ENCODE measurements at regions not wholly inside any gene's neighbourhood (a gene's known extent, or its start where the extent isn't known, plus 50 kb on each side); places are given as distances from the start of the nearest gene placed in this dataset.
A peak's percentile ranks its signal among the peaks of the same experiment; 100 is the strongest.

DNA sequence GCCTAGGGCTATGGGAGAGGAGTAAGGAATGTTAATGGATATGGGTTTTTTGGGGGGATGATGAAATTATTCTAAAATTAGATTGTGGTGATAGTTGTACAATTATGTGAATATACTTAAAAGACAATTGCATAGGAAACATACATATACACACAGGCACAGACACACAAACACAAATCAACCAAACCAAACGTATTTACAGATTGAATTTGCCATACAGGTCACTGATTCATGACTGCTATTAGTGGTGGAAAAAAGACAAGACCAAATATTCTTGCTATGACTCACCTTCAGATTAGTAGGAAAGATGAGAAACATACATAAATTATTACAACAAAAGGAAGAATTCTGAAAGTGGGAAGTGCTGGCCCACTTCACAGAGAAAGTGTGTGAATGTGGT, 85.3 kb downstream of the C3orf38 start:
- no peaks in the 10 kb centered on the region for H3K27me3 ChIP-seq (ENCODE audit: control insufficient read depth in 1 of 2, insufficient read depth in 2 of 2, low read length in 2 of 2)
- H3K27ac ChIP-seq (ENCODE audit: low read length), result no peak overlapping the region
- no peak overlapping the region for H3K4me3 ChIP-seq (ENCODE audit: low read length in 2 of 2)
- no peaks in the 10 kb centered on the region for H3K9me3 ChIP-seq (ENCODE audit: control insufficient read depth in 2 of 2, low read length in 2 of 2)
- no peak overlapping the region for H3K9ac ChIP-seq (ENCODE audit: low read length in 2 of 2)
- no peaks in the 10 kb centered on the region for H3K36me3 ChIP-seq (ENCODE audit: control insufficient read depth in 2 of 2, insufficient read depth in 2 of 2, low read length in 2 of 2)
- H3K4me1 ChIP-seq (ENCODE audit: control insufficient read depth, insufficient read depth, low read length), result no peaks in the 10 kb centered on the region

DNA sequence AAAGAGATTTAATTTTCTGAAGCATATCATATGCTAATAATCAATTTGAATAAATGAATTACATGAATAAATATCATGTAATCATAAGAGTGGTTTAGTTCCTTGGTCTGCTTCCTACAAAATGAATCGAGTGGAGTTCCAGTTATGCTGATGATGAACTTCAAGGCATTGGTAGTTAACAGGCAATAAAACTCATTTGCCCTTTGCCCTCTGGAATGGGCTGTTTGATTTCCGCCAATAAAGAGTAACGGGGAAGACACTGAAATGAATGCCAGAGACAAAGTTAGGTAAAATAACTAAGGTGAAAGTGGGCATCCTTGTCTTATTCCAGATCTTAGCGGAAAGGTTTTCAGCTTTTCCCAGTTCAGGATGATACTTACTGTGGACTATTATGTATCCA, 90.1 kb downstream of the C3orf38 start:
- Histone ChIP-seq H3K27me3 (ENCODE audit: control insufficient read depth in 1 of 2, insufficient read depth in 2 of 2, low read length in 2 of 2) (no peaks in the 10 kb centered on the region), H3K4me1 (ENCODE audit: control insufficient read depth, insufficient read depth, low read length) (no peaks in the 10 kb centered on the region), H3K9ac (ENCODE audit: low read length in 2 of 2) (no peak overlapping the region), H3K4me3 (ENCODE audit: low read length in 2 of 2) (no peak overlapping the region), H3K27ac (ENCODE audit: low read length) (no peak overlapping the region), H3K36me3 (ENCODE audit: control insufficient read depth in 2 of 2, insufficient read depth in 2 of 2, low read length in 2 of 2) (no peaks in the 10 kb centered on the region), H3K9me3 (ENCODE audit: control insufficient read depth in 2 of 2, low read length in 2 of 2) (no peaks in the 10 kb centered on the region)

DNA sequence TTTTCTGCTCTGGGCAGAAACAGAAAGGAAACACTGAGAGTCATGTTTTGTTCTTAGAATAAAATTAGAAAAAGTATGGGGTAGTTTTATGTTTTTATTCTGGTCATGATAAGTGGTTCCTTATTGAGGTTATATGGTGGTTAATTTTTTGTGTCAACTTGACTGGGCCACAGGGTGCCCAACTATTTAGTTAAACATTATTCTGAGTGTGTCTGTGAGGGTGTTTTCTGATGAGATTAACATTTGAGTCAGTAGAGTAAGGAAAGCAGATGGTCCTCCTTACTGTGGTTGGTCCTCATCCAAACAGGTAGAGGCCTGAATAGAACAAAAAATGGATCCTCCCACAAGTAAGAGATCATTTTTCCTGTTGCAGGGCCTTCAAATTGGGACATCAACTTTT, 98.9 kb downstream of the C3orf38 start:
- Histone ChIP-seq H3K27ac (ENCODE audit: low read length) (no peak overlapping the region), H3K9ac (ENCODE audit: low read length in 2 of 2) (no peak overlapping the region), H3K4me3 (ENCODE audit: low read length in 2 of 2) (no peak overlapping the region), H3K27me3 (ENCODE audit: control insufficient read depth in 1 of 2, insufficient read depth in 2 of 2, low read length in 2 of 2) (no peaks in the 10 kb centered on the region), H3K36me3 (ENCODE audit: control insufficient read depth in 2 of 2, insufficient read depth in 2 of 2, low read length in 2 of 2) (no peaks in the 10 kb centered on the region), H3K4me1 (ENCODE audit: control insufficient read depth, insufficient read depth, low read length) (no peaks in the 10 kb centered on the region), H3K9me3 (ENCODE audit: control insufficient read depth in 2 of 2, low read length in 2 of 2) (no peaks in the 10 kb centered on the region)

DNA sequence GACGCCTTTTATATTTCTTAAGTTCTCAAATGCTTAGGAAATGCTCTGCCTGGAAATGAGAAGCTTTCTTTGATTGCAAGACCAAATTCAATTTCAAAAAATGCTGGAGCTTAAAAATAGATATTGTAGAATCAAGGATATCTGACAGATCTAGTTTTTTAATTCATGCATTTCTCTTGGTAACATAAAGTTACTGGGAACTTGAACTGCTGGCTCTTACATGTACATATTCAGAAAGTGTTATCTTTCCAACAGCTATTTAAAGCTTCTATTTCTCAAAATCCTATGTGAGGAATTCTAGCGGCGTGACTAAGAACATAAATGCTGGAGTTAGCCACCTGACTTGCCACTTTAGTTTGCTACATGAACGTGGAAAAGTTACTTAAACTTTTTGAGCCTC, 109.3 kb downstream of the C3orf38 start:
- Histone ChIP-seq H3K36me3 (ENCODE audit: control insufficient read depth in 2 of 2, insufficient read depth in 2 of 2, low read length in 2 of 2) (no peaks in the 10 kb centered on the region), H3K27ac (ENCODE audit: low read length) (no peak overlapping the region), H3K9ac (ENCODE audit: low read length in 2 of 2) (no peak overlapping the region)

DNA sequence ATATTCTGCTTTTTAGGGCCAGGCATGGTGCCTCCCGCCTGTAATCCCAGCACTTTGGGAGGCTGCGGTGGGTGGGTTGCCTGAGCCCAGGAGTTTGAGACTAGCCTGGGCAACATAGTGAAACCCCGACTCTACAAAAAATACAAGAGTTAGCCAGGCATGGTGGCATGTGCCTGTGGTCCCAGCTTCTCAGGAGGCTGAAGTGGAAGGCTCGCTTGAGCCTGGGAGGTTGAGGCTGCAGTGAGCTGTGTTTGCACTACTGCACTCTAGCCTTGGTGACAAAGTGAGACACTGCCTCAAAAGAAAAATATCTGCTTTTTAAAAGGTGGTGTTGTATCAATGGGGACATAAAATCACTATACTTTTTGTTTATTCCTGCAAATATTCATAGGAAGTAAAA, 112.8 kb downstream of the C3orf38 start:
- H3K27me3 ChIP-seq (ENCODE audit: control insufficient read depth in 1 of 2, insufficient read depth in 2 of 2, low read length in 2 of 2), result no peaks in the 10 kb centered on the region
- no peak overlapping the region for H3K27ac ChIP-seq (ENCODE audit: low read length)
- H3K4me3 ChIP-seq (ENCODE audit: low read length in 2 of 2), result no peak overlapping the region
- peaks cover 2% of the 10 kb centered on the region for H3K4me1 ChIP-seq (ENCODE audit: control insufficient read depth, insufficient read depth, low read length)
- H3K9ac ChIP-seq (ENCODE audit: low read length in 2 of 2), result no peak overlapping the region
- no peaks in the 10 kb centered on the region for H3K36me3 ChIP-seq (ENCODE audit: control insufficient read depth in 2 of 2, insufficient read depth in 2 of 2, low read length in 2 of 2)
- no peaks in the 10 kb centered on the region for H3K9me3 ChIP-seq (ENCODE audit: control insufficient read depth in 2 of 2, low read length in 2 of 2)

More for the DNA sequence above, 109.3 kb downstream of the C3orf38 start:
- no peak overlapping the region for H3K4me3 ChIP-seq (ENCODE audit: low read length in 2 of 2)
- H3K9me3 ChIP-seq (ENCODE audit: control insufficient read depth in 2 of 2, low read length in 2 of 2), result peaks cover 0 to 3% of the 10 kb centered on the region in 2 donors
- no peaks in the 10 kb centered on the region for H3K27me3 ChIP-seq (ENCODE audit: control insufficient read depth in 1 of 2, insufficient read depth in 2 of 2, low read length in 2 of 2)
- no peaks in the 10 kb centered on the region for H3K4me1 ChIP-seq (ENCODE audit: control insufficient read depth, insufficient read depth, low read length)

DNA sequence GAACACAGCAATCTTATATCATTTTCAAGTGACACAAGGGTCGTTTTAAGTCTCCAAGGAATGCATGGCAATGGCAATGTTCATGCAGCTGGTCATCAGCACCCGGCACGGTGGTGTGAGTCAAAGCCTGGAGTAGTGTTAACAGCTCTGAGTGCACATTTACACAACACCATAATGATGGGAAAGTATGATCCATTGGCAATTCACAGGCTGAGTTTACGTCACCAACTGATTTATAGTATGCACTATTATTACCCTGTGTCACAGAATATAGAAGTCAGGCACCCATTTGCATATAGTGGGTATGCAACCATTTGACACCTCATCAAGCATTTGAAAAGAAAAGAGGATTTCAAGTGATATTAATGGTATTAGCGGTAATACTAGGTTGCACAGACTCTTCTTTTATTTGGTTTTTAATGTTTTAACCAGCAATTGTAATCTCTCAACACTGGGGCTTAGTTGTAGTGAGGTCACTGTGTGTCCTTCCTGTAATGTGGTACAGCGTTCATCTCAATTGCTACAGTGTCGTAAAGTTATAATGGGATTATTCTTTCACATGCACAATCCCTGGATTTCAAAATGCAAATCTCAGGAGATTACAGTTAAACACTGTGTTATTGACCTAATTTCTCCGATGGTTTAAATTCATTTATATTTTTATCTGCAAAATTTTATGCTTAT, 113.8 kb downstream of the C3orf38 start:
- peaks cover 10% of the 10 kb centered on the region for H3K4me1 ChIP-seq (ENCODE audit: control insufficient read depth, insufficient read depth, low read length)
- H3K27ac ChIP-seq (ENCODE audit: low read length), result no peak overlapping the region
- H3K4me3 ChIP-seq (ENCODE audit: low read length in 2 of 2), result no peak overlapping the region
- H3K9ac ChIP-seq (ENCODE audit: low read length in 2 of 2), result no peak overlapping the region
- H3K9me3 ChIP-seq (ENCODE audit: control insufficient read depth in 2 of 2, low read length in 2 of 2), result no peaks in the 10 kb centered on the region
- no peaks in the 10 kb centered on the region for H3K27me3 ChIP-seq (ENCODE audit: control insufficient read depth in 1 of 2, insufficient read depth in 2 of 2, low read length in 2 of 2)
- no peaks in the 10 kb centered on the region for H3K36me3 ChIP-seq (ENCODE audit: control insufficient read depth in 2 of 2, insufficient read depth in 2 of 2, low read length in 2 of 2)

DNA sequence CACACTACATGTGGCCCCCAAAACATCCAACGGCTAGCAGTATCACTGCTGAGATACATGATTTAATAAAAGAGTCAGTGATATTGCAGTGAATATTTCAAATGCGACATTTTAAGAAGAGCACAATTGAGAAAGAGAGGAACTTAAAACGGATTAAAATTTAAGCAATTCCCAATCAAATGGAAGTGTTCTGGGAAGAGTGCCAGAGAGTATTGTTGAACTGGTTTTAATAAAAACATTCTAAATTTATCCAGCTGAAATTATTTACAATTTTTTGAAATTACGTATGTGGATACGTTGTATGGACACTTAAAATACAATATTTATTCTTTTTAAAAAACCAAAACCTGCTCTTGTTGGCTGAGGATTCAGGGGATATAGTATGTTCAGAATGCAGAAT, 117.7 kb downstream of the C3orf38 start:
- Histone ChIP-seq H3K36me3 (ENCODE audit: control insufficient read depth in 2 of 2, insufficient read depth in 2 of 2, low read length in 2 of 2) (no peaks in the 10 kb centered on the region), H3K9me3 (ENCODE audit: control insufficient read depth in 2 of 2, low read length in 2 of 2) (no peaks in the 10 kb centered on the region), H3K27me3 (ENCODE audit: control insufficient read depth in 1 of 2, insufficient read depth in 2 of 2, low read length in 2 of 2) (no peaks in the 10 kb centered on the region), H3K9ac (ENCODE audit: low read length in 2 of 2) (no peak overlapping the region), H3K4me3 (ENCODE audit: low read length in 2 of 2) (no peak overlapping the region), H3K27ac (ENCODE audit: low read length) (peak overlapping the region; percentile 1), H3K4me1 (ENCODE audit: control insufficient read depth, insufficient read depth, low read length) (peaks cover 10% of the 10 kb centered on the region)

DNA sequence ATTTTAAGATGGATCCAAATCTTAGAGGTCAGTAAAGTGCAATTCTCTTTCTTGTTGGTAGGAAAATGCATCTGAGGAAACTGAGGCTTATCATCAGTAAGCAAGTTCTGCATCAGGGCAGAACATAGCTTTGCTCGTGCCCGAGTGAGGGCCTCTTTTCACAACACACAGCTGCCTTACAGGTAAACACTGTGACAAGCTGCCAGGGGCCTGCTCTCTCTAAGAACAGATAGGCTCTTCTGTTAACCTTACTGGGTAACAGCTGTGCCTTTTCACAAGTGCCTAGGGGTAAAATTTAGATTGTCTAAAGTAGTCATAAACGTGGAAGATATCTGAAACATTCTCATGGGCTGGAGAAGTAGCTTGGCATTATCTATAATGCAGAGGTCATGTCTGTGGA, 118.1 kb downstream of the C3orf38 start:
- no peaks in the 10 kb centered on the region for H3K36me3 ChIP-seq (ENCODE audit: control insufficient read depth in 2 of 2, insufficient read depth in 2 of 2, low read length in 2 of 2)
- peak overlapping the region; percentile 1 for H3K27ac ChIP-seq (ENCODE audit: low read length)
- peaks cover 10% of the 10 kb centered on the region for H3K4me1 ChIP-seq (ENCODE audit: control insufficient read depth, insufficient read depth, low read length)
- H3K9me3 ChIP-seq (ENCODE audit: control insufficient read depth in 2 of 2, low read length in 2 of 2), result no peaks in the 10 kb centered on the region
- no peak overlapping the region for H3K4me3 ChIP-seq (ENCODE audit: low read length in 2 of 2)
- no peaks in the 10 kb centered on the region for H3K27me3 ChIP-seq (ENCODE audit: control insufficient read depth in 1 of 2, insufficient read depth in 2 of 2, low read length in 2 of 2)
- no peak overlapping the region for H3K9ac ChIP-seq (ENCODE audit: low read length in 2 of 2)

DNA sequence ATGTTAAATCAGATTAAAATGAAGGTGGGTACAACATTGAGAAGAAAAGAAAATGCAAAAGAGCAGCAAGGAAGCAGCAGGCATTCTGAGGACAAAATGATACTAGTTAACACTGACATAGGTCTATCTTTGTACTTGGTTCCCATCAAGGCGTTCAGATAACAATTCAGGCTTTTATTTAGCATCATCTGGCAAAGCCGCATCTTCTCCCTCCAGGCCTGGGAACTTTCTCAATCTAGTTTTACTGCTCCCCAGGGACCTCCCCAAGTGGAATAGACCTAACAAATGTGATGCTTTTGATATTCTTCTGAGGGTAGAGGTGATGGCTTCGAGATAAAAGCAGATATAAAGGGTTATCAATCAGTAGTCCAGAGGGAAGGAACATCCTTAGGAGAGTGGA, 130.6 kb downstream of the C3orf38 start:
- Histone ChIP-seq H3K4me3 (ENCODE audit: low read length in 2 of 2) (no peak overlapping the region), H3K9me3 (ENCODE audit: control insufficient read depth in 2 of 2, low read length in 2 of 2) (no peaks in the 10 kb centered on the region), H3K36me3 (ENCODE audit: control insufficient read depth in 2 of 2, insufficient read depth in 2 of 2, low read length in 2 of 2) (no peaks in the 10 kb centered on the region), H3K9ac (ENCODE audit: low read length in 2 of 2) (no peak overlapping the region), H3K27me3 (ENCODE audit: control insufficient read depth in 1 of 2, insufficient read depth in 2 of 2, low read length in 2 of 2) (no peaks in the 10 kb centered on the region), H3K4me1 (ENCODE audit: control insufficient read depth, insufficient read depth, low read length) (no peaks in the 10 kb centered on the region), H3K27ac (ENCODE audit: low read length) (no peak overlapping the region)

DNA sequence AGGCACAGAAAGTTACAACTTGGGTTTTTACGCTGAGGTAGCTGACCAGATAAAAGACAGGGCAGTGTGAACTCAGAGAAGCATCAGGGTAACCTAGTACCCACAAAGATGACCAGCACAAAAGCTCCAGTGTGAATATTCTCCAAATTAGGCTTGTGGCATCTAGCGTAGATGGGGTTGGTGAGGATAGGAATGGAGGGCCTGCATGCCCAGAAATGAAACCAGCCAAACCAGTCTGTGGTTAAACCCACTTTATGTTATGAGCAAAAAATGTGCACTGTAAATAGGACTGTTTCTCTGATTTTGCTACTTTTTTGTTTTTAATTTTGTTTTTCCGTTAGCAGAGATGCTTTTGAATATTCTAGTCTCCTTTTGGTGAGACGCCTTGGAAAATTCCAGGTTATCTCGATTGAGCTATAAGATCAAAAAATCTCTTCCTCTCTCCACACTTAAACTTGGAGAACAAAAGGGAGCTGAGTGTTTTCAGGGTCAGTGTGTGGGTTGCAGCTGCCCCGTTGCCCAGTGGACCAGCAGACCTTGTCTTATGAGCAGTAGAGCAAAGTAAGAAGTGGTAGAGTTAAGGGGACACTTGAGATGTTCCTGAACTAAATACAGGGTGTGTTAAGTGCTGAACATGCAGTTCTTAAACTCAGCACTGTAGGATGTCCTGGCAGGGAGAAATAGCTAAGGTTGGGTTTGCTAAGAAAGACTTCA, 132.9 kb downstream of the C3orf38 start:
- Histone ChIP-seq H3K27me3 (ENCODE audit: control insufficient read depth in 1 of 2, insufficient read depth in 2 of 2, low read length in 2 of 2) (no peaks in the 10 kb centered on the region), H3K4me3 (ENCODE audit: low read length in 2 of 2) (no peak overlapping the region), H3K9me3 (ENCODE audit: control insufficient read depth in 2 of 2, low read length in 2 of 2) (no peaks in the 10 kb centered on the region), H3K9ac (ENCODE audit: low read length in 2 of 2) (no peak overlapping the region), H3K36me3 (ENCODE audit: control insufficient read depth in 2 of 2, insufficient read depth in 2 of 2, low read length in 2 of 2) (no peaks in the 10 kb centered on the region), H3K4me1 (ENCODE audit: control insufficient read depth, insufficient read depth, low read length) (no peaks in the 10 kb centered on the region), H3K27ac (ENCODE audit: low read length) (no peak overlapping the region)

DNA sequence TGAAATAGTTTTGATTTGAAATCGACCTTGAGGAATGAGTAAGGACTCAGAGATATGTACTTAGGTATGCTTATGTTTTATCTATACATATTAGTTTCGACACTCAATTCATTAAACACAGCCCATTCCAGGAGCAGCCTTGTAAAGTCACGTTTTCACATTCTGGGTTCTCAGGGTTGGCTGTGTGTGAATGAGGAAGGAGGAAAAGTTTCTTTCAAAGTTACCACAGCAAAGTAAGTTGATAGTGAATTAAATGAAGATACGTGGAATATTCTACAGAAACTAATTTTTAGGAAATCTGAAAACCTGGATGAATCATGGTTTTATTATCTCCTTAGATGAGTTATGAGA, 133.5 kb downstream of the C3orf38 start:
- no peak overlapping the region for H3K4me3 ChIP-seq (ENCODE audit: low read length in 2 of 2)
- no peaks in the 10 kb centered on the region for H3K27me3 ChIP-seq (ENCODE audit: control insufficient read depth in 1 of 2, insufficient read depth in 2 of 2, low read length in 2 of 2)
- H3K36me3 ChIP-seq (ENCODE audit: control insufficient read depth in 2 of 2, insufficient read depth in 2 of 2, low read length in 2 of 2), result no peaks in the 10 kb centered on the region
- H3K9me3 ChIP-seq (ENCODE audit: control insufficient read depth in 2 of 2, low read length in 2 of 2), result no peaks in the 10 kb centered on the region
- no peak overlapping the region for H3K27ac ChIP-seq (ENCODE audit: low read length)
- no peak overlapping the region for H3K9ac ChIP-seq (ENCODE audit: low read length in 2 of 2)
- no peaks in the 10 kb centered on the region for H3K4me1 ChIP-seq (ENCODE audit: control insufficient read depth, insufficient read depth, low read length)
